H1 (cell line): ENCODE measurements at regions not wholly inside any gene's neighbourhood (a gene's known extent, or its start where the extent isn't known, plus 50 kb on each side); places are given as distances from the start of the nearest gene placed in this dataset.
"Not testable (repeated sequence)": the region's sequence is repeated elsewhere in the genome, so short reads cannot be mapped to it uniquely, and the experiment has no call there.

ENCODE experiments used
- CTCF ChIA-PET: fragments of 300-600 bp; sonication (Branson Sonifier 250); formaldehyde crosslinking; loops from one replicate; lab custom pipeline; 2021; ENCODE audit not compliant: partially characterized antibody; lab: Charles Lee
- POLR2A ChIA-PET: fragments of 300-600 bp; sonication (Branson Sonifier 250); formaldehyde crosslinking; loops from one replicate; lab custom pipeline; 2021; ENCODE audit warnings: inconsistent platforms; ENCODE audit not compliant: partially characterized antibody; lab: Charles Lee
- DNase-seq, 2 experiments: peaks; one replicate each; pipeline versions ENCODE4 v3.0.0 to v3.0.0-alpha.2; 2010 to 2022; ENCODE audit warnings: low spot score in 2 of 2, low read depth in 1 of 2, mixed read lengths in 1 of 2
- FAIRE-seq: peaks from 2 replicates; lab custom pipeline; 2011; peaks lifted over from hg19 to GRCh38; lab: Jason Lieb, UNC
- H2AFZ ChIP-seq: 2 replicates; pipeline ENCODE4 v1.8.1; 2012; ENCODE audit warnings: low read length, inconsistent platforms
- H2AK5ac ChIP-seq: 2 replicates; pipeline ENCODE4 v1.6.1; 2013; ENCODE audit warnings: low read depth, low read length
- H2BK120ac ChIP-seq: replicated peaks from 2 replicates; pipeline ENCODE3; 2013; ENCODE audit warnings: low read depth, low read length, inconsistent platforms
- H2BK12ac ChIP-seq: 2 replicates; pipeline ENCODE4 v1.6.1; 2013; ENCODE audit warnings: low read depth, low read length
- H2BK15ac ChIP-seq: 2 replicates; pipeline ENCODE4 v1.6.1; 2013; ENCODE audit warnings: low read length
- H2BK20ac ChIP-seq: 2 replicates; pipeline ENCODE4 v1.6.1; 2013; ENCODE audit warnings: low read length
- H2BK5ac ChIP-seq: 2 replicates; pipeline ENCODE4 v1.6.1; 2013; ENCODE audit warnings: low read depth, low read length
- H3K14ac ChIP-seq: 2 replicates; pipeline ENCODE4 v1.6.1; 2013; ENCODE audit warnings: inconsistent platforms; ENCODE audit not compliant: insufficient read length
- H3K18ac ChIP-seq: 2 replicates; pipeline ENCODE4 v1.6.1; 2013; ENCODE audit warnings: low read length; ENCODE audit errors: extremely low read depth
- H3K23ac ChIP-seq: 2 replicates; pipeline ENCODE4 v1.6.1; 2013; ENCODE audit warnings: inconsistent platforms; ENCODE audit not compliant: insufficient read length
- H3K23me2 ChIP-seq: 2 replicates; pipeline ENCODE4 v1.6.1; 2013; ENCODE audit warnings: low read depth, low read length
- H3K27ac ChIP-seq: 2 replicates; pipeline ENCODE4 v1.6.1; 2011; ENCODE audit warnings: low read depth, low read length, inconsistent platforms
- H3K27me3 ChIP-seq, 4 experiments: replicated peaks in 1 of 4; 1 replicate in 1 of 4; 2 replicates in 3 of 4; pipeline versions ENCODE4 v1.6.1 to v1.8.1; 2011 to 2013; ENCODE audit warnings: low read length in 3 of 4, mild to moderate bottlenecking in 3 of 4, inconsistent platforms in 2 of 4, mixed read lengths in 2 of 4, moderate library complexity in 1 of 4; ENCODE audit not compliant: control insufficient read depth in 3 of 4, insufficient read depth in 3 of 4; ENCODE audit errors: extremely low read depth in 1 of 4
- H3K36me3 ChIP-seq, 4 experiments: 2 replicates each; pipeline versions ENCODE4 v1.6.1 to v1.8.1; 2011 to 2013; ENCODE audit warnings: mild to moderate bottlenecking in 4 of 4, low read length in 3 of 4, moderate library complexity in 2 of 4, control low read depth in 1 of 4, inconsistent platforms in 1 of 4; ENCODE audit not compliant: insufficient read depth in 4 of 4, control insufficient read depth in 2 of 4
- H3K4ac ChIP-seq: replicated peaks from 2 replicates; pipeline ENCODE3; 2013; ENCODE audit warnings: low read length, low read depth, mixed read lengths, inconsistent platforms; ENCODE audit not compliant: insufficient read length
- H3K4me1 ChIP-seq, 4 experiments: replicated peaks in 1 of 4; 1 replicate in 1 of 4; 2 replicates in 3 of 4; pipeline versions ENCODE4 v1.6.1 to v1.8.1; 2011 to 2013; ENCODE audit warnings: low read length in 3 of 4, inconsistent platforms in 2 of 4, mixed read lengths in 1 of 4; ENCODE audit not compliant: insufficient read depth in 4 of 4, control insufficient read depth in 3 of 4
- H3K4me2 ChIP-seq, 2 experiments: 2 replicates each; pipeline versions ENCODE4 v1.6.1 to v1.8.1; 2011 to 2013; ENCODE audit warnings: low read depth in 2 of 2, low read length in 2 of 2, control low read depth in 1 of 2, inconsistent platforms in 1 of 2, mild to moderate bottlenecking in 1 of 2; ENCODE audit not compliant: insufficient read depth in 1 of 2
- H3K4me3 ChIP-seq, 4 experiments: fragments of 200-600, 300-600 bp in 1 of 4; sonication (generic), shearing (Covaris generic), sonication (Bioruptor Twin) in 1 of 4; 2 replicates each; pipeline versions ENCODE4 v1.5.1 to v1.8.1; 2011 to 2016; ENCODE audit warnings: low read length in 4 of 4, low read depth in 3 of 4, control low read depth in 2 of 4, inconsistent platforms in 2 of 4, mild to moderate bottlenecking in 2 of 4, mixed read lengths in 1 of 4, moderate library complexity in 1 of 4; ENCODE audit not compliant: insufficient read depth in 2 of 4; ENCODE audit errors: extremely low read depth in 1 of 4
- H3K56ac ChIP-seq: replicated peaks from 2 replicates; pipeline ENCODE3; 2013; ENCODE audit warnings: low read depth, mild to moderate bottlenecking, mixed read lengths, low read length, inconsistent platforms; ENCODE audit not compliant: insufficient read length
- H3K79me1 ChIP-seq: 2 replicates; pipeline ENCODE4 v1.6.1; 2013; ENCODE audit warnings: low read depth, low read length, control low read depth
- H3K79me2 ChIP-seq, 2 experiments: 2 replicates each; pipeline versions ENCODE4 v1.6.1 to v1.8.1; 2012 to 2013; ENCODE audit warnings: low read length in 2 of 2, mild to moderate bottlenecking in 2 of 2, inconsistent platforms in 1 of 2; ENCODE audit not compliant: insufficient read depth in 2 of 2, control insufficient read depth in 1 of 2
- H3K9ac ChIP-seq, 4 experiments: replicated peaks in 1 of 4; 1 replicate in 1 of 4; 2 replicates in 3 of 4; pipeline versions ENCODE4 v1.6.1 to v1.8.1; 2011 to 2013; ENCODE audit warnings: low read depth in 3 of 4, low read length in 3 of 4, control low read depth in 2 of 4, mild to moderate bottlenecking in 2 of 4, moderate library complexity in 2 of 4, inconsistent platforms in 1 of 4; ENCODE audit errors: extremely low read depth in 1 of 4
- H3K9me3 ChIP-seq, 2 experiments: 2 replicates each; pipeline versions ENCODE4 v1.6.1 to v1.8.1; 2012 to 2013; ENCODE audit warnings: mild to moderate bottlenecking in 2 of 2, moderate library complexity in 2 of 2, control low read depth in 1 of 2, inconsistent platforms in 1 of 2, low read depth in 1 of 2, low read length in 1 of 2, mixed read lengths in 1 of 2; ENCODE audit not compliant: insufficient read depth in 2 of 2
- H4K20me1 ChIP-seq, 2 experiments: replicated peaks in 1 of 2; 2 replicates each; pipeline versions ENCODE3 to v1.8.1; 2011 to 2013; ENCODE audit warnings: inconsistent platforms in 2 of 2, low read length in 2 of 2, mild to moderate bottlenecking in 1 of 2; ENCODE audit not compliant: insufficient read depth in 2 of 2, control insufficient read depth in 1 of 2
- H4K5ac ChIP-seq: 2 replicates; pipeline ENCODE4 v1.6.1; 2013; ENCODE audit warnings: low read length, low read depth, mixed read lengths, inconsistent platforms; ENCODE audit not compliant: insufficient read length
- H4K8ac ChIP-seq: 2 replicates; pipeline ENCODE4 v1.8.0; 2013; ENCODE audit warnings: mild to moderate bottlenecking, moderate library complexity, low read length, inconsistent platforms; ENCODE audit not compliant: insufficient read depth; ENCODE audit errors: extremely low read depth
- H4K91ac ChIP-seq: replicated peaks from 2 replicates; pipeline ENCODE3; 2013; ENCODE audit warnings: low read length, mixed read lengths, inconsistent platforms; ENCODE audit not compliant: insufficient read length
- WGBS, 2 experiments: shearing (Covaris generic) in 1 of 2; methylation state at CpG; one replicate each; pipeline versions ENCODE4 v1.1.6 to v1.1.7; 2013 to 2015; ENCODE audit warnings: low lambda C conversion rate in 2 of 2, mixed read lengths in 2 of 2, inconsistent platforms in 1 of 2, low coverage in 1 of 2, missing lambda C conversion rate in 1 of 2; ENCODE audit not compliant: insufficient replicate concordance in 2 of 2, insufficient coverage in 1 of 2, insufficient read length in 1 of 2; ENCODE audit errors: extremely low coverage in 1 of 2, missing lambda C conversion rate in 1 of 2; 5-methylcytosine and 5-hydroxymethylcytosine counted together

- H2AFZ ChIP-seq, CTCF ChIA-PET, H2BK12ac ChIP-seq, H3K56ac ChIP-seq, H2AK5ac ChIP-seq, H3K4me3 ChIP-seq, H2BK15ac ChIP-seq, H3K9me3 ChIP-seq, H4K8ac ChIP-seq, H3K9ac ChIP-seq, H3K23ac ChIP-seq, FAIRE-seq, POLR2A ChIA-PET, H2BK5ac ChIP-seq, H3K36me3 ChIP-seq, H3K27me3 ChIP-seq, H3K4me2 ChIP-seq, H3K18ac ChIP-seq, H3K4me1 ChIP-seq, H3K79me2 ChIP-seq, H3K27ac ChIP-seq, H3K4ac ChIP-seq, DNase-seq, H4K5ac ChIP-seq, H3K79me1 ChIP-seq, H3K23me2 ChIP-seq, H3K14ac ChIP-seq, H2BK120ac ChIP-seq, H4K20me1 ChIP-seq, H4K91ac ChIP-seq, H2BK20ac ChIP-seq: not testable (repeated sequence)
- 30% methylated on average over 10 of the region's 11 CpGs; no CpG with 5 or more reads in 1 of the 2 experiments for WGBS, 2 experiments
Observed at GRCh38 chr1:121080197-121080903, 103.8 kb downstream of the FAM72B start.

- H3K23ac ChIP-seq, H4K8ac ChIP-seq, H3K23me2 ChIP-seq, H3K79me1 ChIP-seq, H2BK5ac ChIP-seq, H3K27me3 ChIP-seq, H3K36me3 ChIP-seq, H3K14ac ChIP-seq, H3K18ac ChIP-seq, H3K9me3 ChIP-seq, H2BK15ac ChIP-seq, H3K56ac ChIP-seq, H2BK12ac ChIP-seq, H4K91ac ChIP-seq, H3K9ac ChIP-seq, FAIRE-seq, H3K27ac ChIP-seq, H3K4me2 ChIP-seq, H3K79me2 ChIP-seq, H2AFZ ChIP-seq, CTCF ChIA-PET, H2BK120ac ChIP-seq, H3K4me3 ChIP-seq, H2AK5ac ChIP-seq, DNase-seq, H3K4ac ChIP-seq, POLR2A ChIA-PET, H2BK20ac ChIP-seq, H3K4me1 ChIP-seq, H4K5ac ChIP-seq, H4K20me1 ChIP-seq: not testable (repeated sequence)
- WGBS, 2 experiments = 43% methylated on average over 4 of the region's 8 CpGs; no CpG with 5 or more reads in 1 of the 2 experiments
Observed at GRCh38 chr1:121080904-121081264, 103.3 kb downstream of the FAM72B start.
